Head of caudate nucleus (tissue), 42 donors: ENCODE measurements at regions not wholly inside any gene's neighbourhood (a gene's known extent, or its start where the extent isn't known, plus 50 kb on each side); places are given as distances from the start of the nearest gene placed in this dataset.
A peak's percentile ranks its signal among the peaks of the same experiment; 100 is the strongest.

Experiments
- DNase-seq, 42 donors: peaks; one replicate each; pipeline versions ENCODE4 v3.0.0 to v3.0.0-alpha.2; 2020 to 2021; ENCODE audit warnings: mixed read lengths in 7 of 42
- intact Hi-C: fragments of 100-400 bp; cut with DNase I; formaldehyde crosslinking; loops from one replicate; pipeline ENCODE4 v1.15.0; 2022

DNA sequence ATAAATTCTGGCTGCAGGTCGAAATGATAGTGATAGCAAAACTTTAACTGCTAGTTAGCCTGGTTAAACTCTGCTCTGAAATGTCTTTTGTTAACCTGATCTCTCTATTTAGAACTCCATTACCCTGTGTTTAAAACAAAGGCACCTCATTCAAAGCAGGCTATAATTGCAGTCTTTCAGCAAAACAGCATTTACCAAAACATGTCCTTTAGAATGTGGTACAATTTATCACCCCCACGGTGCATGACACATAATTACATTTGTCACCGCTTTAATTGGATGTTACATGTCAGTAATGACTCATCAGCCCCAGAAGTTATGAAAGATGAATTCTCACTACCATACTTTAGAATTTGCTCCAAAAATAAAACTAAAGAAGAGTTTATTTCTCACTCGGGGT is 295.4 kb downstream of the TOX3 start:
- intact Hi-C loops = no loop called here
- peak in 10 of 42 donors; percentile 7 to 53 (median 22) for DNase-seq

- intact Hi-C loops = no loop called here
These were observed 299.2 kb downstream of the TOX3 start for GRCh38 chr16:52247737-52248136.

DNA sequence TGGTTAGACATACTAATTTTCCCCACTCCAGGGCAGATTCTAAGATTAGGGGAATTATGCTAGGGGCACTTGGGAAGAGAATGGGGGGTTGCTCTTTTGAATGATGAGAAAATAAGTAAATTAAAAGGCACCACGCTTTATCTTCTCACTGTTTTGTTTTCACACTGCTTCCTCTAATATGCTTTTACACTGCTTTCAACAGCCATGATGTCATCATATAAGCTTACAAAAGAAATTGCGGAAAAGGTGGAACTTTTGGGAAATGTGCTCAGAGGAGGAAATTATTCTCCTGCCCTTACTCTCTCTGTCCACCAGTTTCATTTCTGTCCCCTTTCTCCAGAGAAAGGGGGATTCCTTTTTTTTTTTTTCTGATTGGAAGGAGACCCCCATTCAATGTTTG is 308.2 kb downstream of the TOX3 start:
- intact Hi-C loops = no loop called here
- DNase-seq = no peak

More at GRCh38 chr16:52247737-52248136, 299.2 kb downstream of the TOX3 start:
- DNase-seq = no peak

DNA sequence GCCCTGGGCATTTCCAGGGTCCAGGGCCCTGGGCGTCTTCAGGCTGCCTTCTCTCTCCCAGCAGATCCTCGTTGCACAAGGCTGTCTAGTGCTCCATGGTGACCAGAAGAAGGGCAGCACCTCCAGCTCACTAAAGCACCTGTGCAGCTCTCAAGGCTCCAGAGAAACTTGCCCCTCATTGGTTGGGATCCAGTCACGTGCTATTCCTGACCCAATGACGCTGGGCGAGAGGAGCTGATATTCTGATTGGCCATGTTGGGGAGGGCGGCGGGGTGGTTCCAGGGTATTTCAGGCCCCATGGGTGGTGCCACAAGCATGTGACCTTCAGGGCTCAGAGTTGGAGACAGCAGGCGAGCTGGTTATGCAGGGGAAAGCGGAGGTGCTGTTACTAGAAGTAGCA is 309.1 kb downstream of the TOX3 start:
- intact Hi-C loops = no loop called here
- DNase-seq = no peak

DNA sequence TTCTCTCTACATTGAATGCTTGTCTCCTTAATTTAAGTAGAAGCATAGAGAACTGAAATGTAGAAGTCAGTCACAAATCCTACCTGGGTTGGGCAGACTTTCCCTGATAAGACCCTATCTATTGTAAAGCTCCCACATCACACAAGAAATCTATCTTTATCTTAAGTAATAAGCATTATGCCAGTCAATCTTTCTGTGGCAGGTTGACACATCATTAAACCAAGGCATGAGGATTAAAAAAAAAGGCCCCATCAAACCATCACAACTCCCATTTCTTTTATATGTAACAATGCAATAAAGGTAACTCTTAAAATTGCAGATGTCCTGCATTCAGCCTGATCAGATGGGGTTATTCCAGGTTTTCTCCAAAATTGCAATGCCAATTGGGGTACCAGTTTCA is 311.8 kb downstream of the TOX3 start:
- no peak for DNase-seq
- intact Hi-C loops = no loop called here

GRCh38 chr16:52234626-52235025 is 312.3 kb downstream of the TOX3 start:
- DNase-seq = no peak
- intact Hi-C loops = no loop called here

DNA sequence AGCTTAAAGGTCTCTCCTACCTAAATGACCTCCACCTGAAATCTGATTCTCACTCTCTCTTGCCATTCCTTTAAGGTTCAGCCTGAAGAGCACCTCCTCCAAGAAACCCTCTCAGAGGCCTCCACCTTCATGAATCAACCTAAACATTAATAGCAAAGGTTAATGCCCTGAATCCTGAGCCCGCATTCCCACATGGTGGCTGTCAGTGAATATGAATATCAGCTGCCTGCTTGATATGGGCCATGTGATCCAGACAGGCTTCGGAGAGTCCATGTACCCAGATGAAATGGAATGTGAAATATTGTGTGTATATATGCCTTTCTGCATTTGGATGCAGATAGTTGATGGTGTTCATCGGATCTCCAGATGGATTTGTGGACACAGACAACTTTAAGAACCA is 317.5 kb downstream of the TOX3 start:
- DNase-seq = no peak
- intact Hi-C loops = no loop called here

- intact Hi-C loops = no loop called here
- DNase-seq = no peak
These were observed 319.1 kb downstream of the TOX3 start for GRCh38 chr16:52227851-52228250.

GRCh38 chr16:52212841-52213240 is 334.1 kb downstream of the TOX3 start:
- no peak for DNase-seq
- intact Hi-C loops = no loop called here

DNA sequence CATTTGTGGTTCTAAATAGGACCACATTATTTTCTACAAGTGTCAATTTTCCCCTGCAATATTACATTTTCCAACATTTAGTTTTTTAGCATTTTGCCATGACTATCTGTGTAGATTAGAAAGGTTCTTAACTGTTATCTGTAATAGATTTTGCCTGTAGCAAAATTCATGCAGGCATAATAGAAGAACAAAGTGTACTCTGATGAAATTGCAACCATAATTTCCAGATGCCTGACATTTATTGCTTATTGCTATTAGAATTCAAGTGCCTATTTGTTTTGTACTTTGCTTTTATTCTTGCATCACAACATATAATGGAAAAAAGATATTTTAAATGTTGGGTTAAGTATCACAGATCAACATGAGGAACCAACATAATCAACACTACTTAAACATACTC is 337.7 kb downstream of the TOX3 start:
- DNase-seq = no peak
- intact Hi-C loops = no loop called here

DNA sequence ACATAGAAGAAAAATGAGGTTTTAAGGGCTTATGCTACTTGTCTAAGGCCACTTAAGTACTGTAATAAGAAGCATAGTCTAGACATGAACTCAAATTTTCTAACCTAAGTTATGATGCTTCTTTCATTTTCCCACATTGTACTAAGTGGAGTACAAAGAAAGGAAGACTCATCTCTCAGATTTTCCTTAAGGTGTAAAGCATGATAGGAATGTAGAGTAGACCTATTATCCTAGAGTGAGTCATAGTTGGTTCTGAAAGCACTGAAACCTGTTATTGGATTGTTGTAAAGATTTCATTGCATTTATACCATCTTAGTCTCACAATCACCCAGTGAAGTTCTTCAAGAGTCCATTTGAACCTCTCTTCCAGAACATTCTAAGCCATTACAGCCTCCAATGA is 343.8 kb downstream of the TOX3 start:
- intact Hi-C loops = no loop called here
- no peak for DNase-seq

- intact Hi-C loops = loop anchor here (10.0 kb wide), 2 partner anchors 671 to 721 kb away; no protein-coding TSS in a partner anchor
These were observed 353.5 kb downstream of the TOX3 start for GRCh38 chr16:52193441-52193840.

DNA sequence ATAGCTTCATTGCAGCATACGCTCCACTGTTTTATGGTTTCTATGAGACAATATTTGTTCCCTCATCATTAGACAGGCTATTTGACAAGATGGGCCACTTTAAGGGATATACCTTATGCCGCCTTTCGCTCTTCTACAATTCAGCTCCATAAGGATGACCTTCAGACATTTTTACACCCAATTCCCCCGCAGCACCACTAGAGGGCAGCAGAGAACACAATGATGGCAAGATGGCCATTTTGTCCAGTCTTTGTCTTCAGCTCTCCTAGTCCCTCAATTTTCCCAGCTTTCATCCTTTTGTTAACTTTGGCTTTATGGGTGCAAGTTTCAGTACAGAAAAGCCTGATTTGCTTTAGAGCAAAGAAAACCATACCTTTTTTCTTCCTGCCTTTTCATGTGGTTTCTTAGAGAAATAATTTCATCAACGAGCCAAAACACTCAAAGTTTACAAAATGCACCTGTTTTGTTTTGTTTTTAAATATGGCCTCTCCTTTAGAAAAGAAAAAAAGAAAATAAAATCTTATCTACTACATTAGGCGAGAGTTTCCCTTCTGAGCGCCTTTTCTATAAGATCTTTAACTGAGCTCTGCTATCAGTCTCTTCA is 355.3 kb downstream of the TOX3 start:
- peak in 41 of 42 donors; percentile 41 to 90 (median 76) for DNase-seq
- intact Hi-C loops = loop anchor here (10.0 kb wide), 2 partner anchors 673 to 723 kb away; no protein-coding TSS in a partner anchor

More at GRCh38 chr16:52193441-52193840, 353.5 kb downstream of the TOX3 start:
- no peak for DNase-seq

DNA sequence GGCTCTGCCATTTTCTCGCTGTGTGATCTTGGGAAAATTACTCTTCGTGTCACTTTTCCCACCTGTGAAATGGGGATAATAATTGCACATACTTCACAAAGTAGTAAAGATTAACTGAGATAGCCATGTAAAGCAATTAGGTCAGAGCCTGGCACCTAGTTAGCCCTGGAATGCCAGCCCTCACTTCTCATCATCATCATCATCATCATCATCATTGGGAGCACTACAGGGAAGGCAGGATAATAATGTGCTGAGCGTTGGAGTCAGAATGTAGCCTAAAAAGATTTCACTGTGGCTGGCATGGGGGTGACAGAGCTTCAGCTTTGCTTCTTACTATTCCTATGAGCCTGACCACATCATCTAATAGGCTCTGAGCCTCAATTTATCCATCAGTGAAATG is 362.6 kb downstream of the TOX3 start:
- intact Hi-C loops = no loop called here

DNA sequence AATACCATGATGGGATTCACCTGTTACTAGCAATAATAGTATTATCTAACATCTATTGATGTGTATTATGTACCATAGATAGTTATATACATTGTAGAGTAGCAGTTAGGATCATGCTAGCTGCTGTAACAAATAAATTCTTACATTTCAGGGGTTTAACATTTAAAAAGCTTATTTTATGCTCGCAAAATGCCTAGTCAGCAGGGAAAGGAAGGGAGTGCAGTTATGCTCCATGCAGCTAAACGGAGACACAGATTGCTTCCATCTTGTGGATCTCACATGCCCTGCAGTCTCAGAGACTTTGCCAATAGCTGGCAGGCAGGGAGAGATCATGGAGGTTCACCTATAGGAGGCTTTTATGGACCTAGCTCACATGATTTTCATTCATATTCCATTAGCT is 364.1 kb downstream of the TOX3 start:
- intact Hi-C loops = no loop called here

More for the DNA sequence above, 362.6 kb downstream of the TOX3 start:
- DNase-seq = no peak

DNA sequence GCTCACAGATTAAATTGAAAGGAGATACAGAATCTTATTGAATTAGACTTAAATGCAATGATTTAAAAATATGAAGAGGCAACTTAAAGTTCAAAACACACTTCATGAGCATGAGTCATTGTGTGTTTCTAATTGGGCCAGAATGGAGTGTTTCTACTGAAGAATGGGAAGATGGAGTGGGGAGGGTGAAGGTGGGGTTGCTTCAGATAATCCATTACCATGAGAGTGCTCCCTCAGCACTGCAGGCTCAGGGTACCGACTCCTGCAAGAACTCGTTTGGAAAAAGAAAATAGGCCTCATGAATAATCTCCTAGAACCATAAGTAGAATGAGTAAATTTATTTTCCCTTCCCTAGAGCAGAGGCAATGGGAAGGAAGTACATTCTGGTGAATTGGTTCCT is 372.8 kb downstream of the TOX3 start:
- intact Hi-C loops = no loop called here
- no peak for DNase-seq

More for the DNA sequence above, 364.1 kb downstream of the TOX3 start:
- DNase-seq = no peak

- intact Hi-C loops = no loop called here
These were observed 375.5 kb downstream of the TOX3 start for GRCh38 chr16:52171481-52171880.

DNA sequence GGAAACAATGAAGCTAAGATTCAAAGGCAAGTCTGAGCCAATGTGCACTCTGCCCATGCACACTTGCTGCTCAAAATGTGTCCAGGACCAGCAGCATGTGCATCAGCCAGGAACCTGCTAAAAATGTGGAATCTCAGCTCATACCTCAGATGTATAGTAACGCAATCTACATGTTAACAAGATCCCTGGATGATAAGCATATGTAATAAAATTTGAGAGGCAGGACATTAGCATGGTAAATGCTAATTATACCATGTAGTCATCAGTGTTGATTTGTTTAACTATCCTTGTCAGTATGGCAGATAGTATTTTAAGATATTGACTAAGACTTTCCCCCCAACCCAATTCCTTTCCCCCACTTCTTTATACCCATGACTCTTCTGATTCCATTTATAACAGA is 379.6 kb downstream of the TOX3 start:
- intact Hi-C loops = no loop called here
- no peak for DNase-seq

More at GRCh38 chr16:52171481-52171880, 375.5 kb downstream of the TOX3 start:
- no peak for DNase-seq

- intact Hi-C loops = no loop called here
These were observed 381.0 kb downstream of the TOX3 start for GRCh38 chr16:52165961-52166360.

GRCh38 chr16:52149003-52149402 is 397.9 kb downstream of the TOX3 start:
- no peak for DNase-seq
- intact Hi-C loops = no loop called here

More at GRCh38 chr16:52165961-52166360, 381.0 kb downstream of the TOX3 start:
- DNase-seq = no peak

- DNase-seq = no peak
- intact Hi-C loops = no loop called here
These were observed 405.1 kb downstream of the TOX3 start for GRCh38 chr16:52141871-52142270.
